Esophagus squamous epithelium (tissue), 4 donors: ENCODE measurements at regions not wholly inside any gene's neighbourhood (a gene's known extent, or its start where the extent isn't known, plus 50 kb on each side); places are given as distances from the start of the nearest gene placed in this dataset.

Source experiments
- CTCF ChIP-seq, 6 experiments: fragments of 450-650 bp in 4 of 6; fragments of 200-600 bp in 2 of 6; sonication (generic) in 2 of 6; IDR thresholded peaks; one replicate each; pipeline ENCODE4 v1.5.1; 2016 to 2019; ENCODE audit warnings: antibody characterized with exemption in 6 of 6, mild to moderate bottlenecking in 4 of 6, moderate library complexity in 4 of 6
- POLR2A ChIP-seq, 4 donors: fragments of 450-650 bp; IDR thresholded peaks; one replicate each; pipeline ENCODE4 v1.6.1; 2017; ENCODE audit warnings: antibody characterized with exemption in 4 of 4, mild to moderate bottlenecking in 4 of 4, moderate library complexity in 3 of 4

GRCh38 chr4:14772388-14772787 lies 229.9 kb upstream of the CPEB2 start:
- TF ChIP-seq CTCF (IDR thresholded peaks at IDR 0.05) (no peak), POLR2A (IDR thresholded peaks at IDR 0.05) (no peak)
